Left lung (tissue), 4 donors: ENCODE measurements at regions not wholly inside any gene's neighbourhood (a gene's known extent, or its start where the extent isn't known, plus 50 kb on each side); places are given as distances from the start of the nearest gene placed in this dataset.

Source experiments
- ATAC-seq: fragments of 200-7000 bp; cut with Tn5 transposase; one replicate; pipeline ENCODE4 v1.9.1; 2020; ENCODE audit warnings: moderate library complexity
- DNase-seq, 4 donors: peaks; one replicate each; pipeline ENCODE4 v3.0.0-alpha.2; 2013 to 2020
- H3K27ac ChIP-seq, 2 donors: fragments of 200-600 bp; sonication (generic) in 1 of 2; one replicate each; pipeline versions ENCODE4 v1.5.0 to v1.8.0; 2020 to 2021
- H3K27me3 ChIP-seq, 2 donors: fragments of 200-600 bp; sonication (generic) in 1 of 2; one replicate each; pipeline versions ENCODE4 v1.5.0 to v1.8.0; 2020 to 2021
- H3K36me3 ChIP-seq, 2 donors: fragments of 200-600 bp; sonication (generic) in 1 of 2; one replicate each; pipeline versions ENCODE4 v1.5.0 to v1.8.0; 2020 to 2021
- H3K4me1 ChIP-seq, 2 donors: fragments of 200-600 bp; one replicate each; pipeline ENCODE4 v1.8.0; 2021
- H3K4me3 ChIP-seq, 2 donors: fragments of 200-600 bp; sonication (generic) in 1 of 2; one replicate each; pipeline versions ENCODE4 v1.5.0 to v1.8.0; 2020 to 2021; ENCODE audit warnings: mild to moderate bottlenecking in 1 of 2
- H3K9me3 ChIP-seq, 2 donors: fragments of 200-600 bp; sonication (generic) in 1 of 2; one replicate each; pipeline versions ENCODE4 v1.5.0 to v1.8.0; 2020 to 2021
- CTCF ChIP-seq, 2 donors: fragments of 200-600 bp; sonication (generic) in 1 of 2; IDR thresholded peaks; one replicate each; pipeline versions ENCODE4 v1.5.0 to v1.8.0; 2021; ENCODE audit warnings: antibody characterized with exemption in 2 of 2
- intact Hi-C, 2 donors: fragments of 100-400 bp; cut with DNase I; formaldehyde crosslinking; loops; one replicate each; pipeline versions ENCODE4 v1.11.2 to v1.14.2; 2022
- donor health status: DM: no; HTN: yes; CAD: no.
- donor health status: DM: no; HTN: no; CAD: no.

DNA sequence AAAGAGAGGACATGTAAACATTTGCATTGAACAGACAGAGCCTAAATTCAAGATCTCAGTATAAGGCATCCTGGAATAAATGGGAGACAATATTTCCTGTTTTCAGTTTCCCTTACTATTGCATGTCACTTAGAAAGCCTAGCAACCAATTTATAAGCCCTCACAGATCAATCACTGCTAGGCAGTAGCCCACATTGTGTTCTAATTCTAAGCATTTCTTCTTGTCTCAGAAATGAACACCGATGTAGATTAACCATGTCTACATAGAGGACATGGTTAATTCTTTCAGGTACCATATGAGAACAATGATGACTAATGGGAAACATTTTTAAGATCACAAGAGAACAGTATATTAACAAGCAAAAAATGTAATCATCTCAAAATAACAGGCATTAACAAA, 79.6 kb upstream of the HMHB1 start:
- TF ChIP-seq CTCF (IDR thresholded peaks at IDR 0.05), result no peak

DNA sequence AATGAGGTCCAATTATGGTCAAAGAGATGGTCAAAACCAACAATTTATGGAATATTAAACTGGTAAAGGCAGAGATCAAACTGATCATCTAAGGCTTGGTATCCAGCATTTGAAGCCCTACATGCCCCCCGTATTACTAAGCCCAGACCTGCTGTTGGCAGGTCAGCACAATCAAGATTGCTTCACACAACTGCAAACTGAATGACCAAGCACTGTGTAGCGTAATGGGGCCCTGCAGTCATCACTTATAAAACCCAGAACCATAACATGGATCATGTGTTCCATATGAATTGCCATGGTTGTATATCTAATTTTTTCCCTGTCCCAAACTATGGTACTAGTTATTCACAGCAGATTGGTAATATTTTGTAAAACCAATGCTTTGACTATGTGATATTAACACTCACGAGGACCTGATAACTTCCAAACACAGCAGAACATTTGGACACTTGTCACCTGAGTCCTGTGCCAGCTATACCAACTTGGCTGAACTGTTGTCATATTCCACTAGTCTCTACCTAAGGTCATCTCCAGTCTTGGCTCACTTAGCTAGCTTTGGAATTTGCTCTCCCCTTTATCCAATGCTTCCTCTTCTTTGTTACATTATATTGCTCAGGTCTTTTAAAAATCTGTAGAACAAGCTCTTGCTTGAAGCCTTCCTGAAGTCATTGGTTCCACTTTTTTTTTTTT, 81.7 kb upstream of the HMHB1 start:
- TF ChIP-seq CTCF (IDR thresholded peaks at IDR 0.05), result no peak
- no peak for DNase-seq

More for the DNA sequence above, 79.6 kb upstream of the HMHB1 start:
- H3K4me1 ChIP-seq, result no peaks in the 10 kb centered on the region
- H3K4me3 ChIP-seq, result no peak overlapping the region
- DNase-seq (no peak), ATAC-seq (no peak)
- no peak overlapping the region for H3K27ac ChIP-seq
- H3K36me3 ChIP-seq, result no peaks in the 10 kb centered on the region
- H3K27me3 ChIP-seq, result no peaks in the 10 kb centered on the region
- no peaks in the 10 kb centered on the region for H3K9me3 ChIP-seq
- intact Hi-C loops, result no loop called here

DNA sequence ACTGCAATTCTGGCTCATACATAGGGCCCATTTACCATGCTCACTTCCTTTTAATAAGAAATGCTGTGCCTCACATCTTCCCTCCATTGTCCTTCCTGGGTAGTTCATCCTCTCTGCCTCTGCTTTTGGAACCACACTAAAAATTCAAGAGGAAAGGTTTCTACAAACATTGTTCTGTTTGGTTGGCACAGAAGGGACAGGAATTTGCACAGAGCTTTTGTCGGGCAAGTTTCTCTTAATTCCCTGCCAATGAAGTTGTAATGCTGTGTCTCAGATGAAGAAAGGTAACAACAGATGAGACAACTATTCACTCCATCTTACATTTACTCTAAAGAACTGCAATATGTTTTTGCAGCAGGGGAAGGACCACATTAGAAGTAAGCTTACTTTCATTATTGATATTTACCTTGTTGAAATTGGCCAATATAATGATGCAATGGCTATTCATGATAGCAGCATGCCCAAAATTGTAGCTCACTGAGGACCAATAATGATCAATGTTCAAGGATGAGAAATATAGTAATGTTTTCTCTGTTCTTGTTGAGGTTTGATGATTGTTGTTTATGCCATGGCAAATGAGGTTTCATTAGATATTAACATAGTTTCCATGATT, 82.5 kb upstream of the HMHB1 start:
- Histone ChIP-seq H3K36me3 (no peaks in the 10 kb centered on the region), H3K27ac (no peak overlapping the region), H3K4me3 (no peak overlapping the region), H3K27me3 (no peaks in the 10 kb centered on the region), H3K4me1 (no peaks in the 10 kb centered on the region), H3K9me3 (peaks cover 0 to 6% of the 10 kb centered on the region in 2 donors)
- DNase-seq, result no peak
- intact Hi-C loops, result no loop called here
- no peak for ATAC-seq
- no peak for TF ChIP-seq CTCF (IDR thresholded peaks at IDR 0.05)

More for the DNA sequence above, 81.7 kb upstream of the HMHB1 start:
- intact Hi-C loops, result no loop called here
- no peaks in the 10 kb centered on the region for H3K36me3 ChIP-seq
- no peak overlapping the region for H3K27ac ChIP-seq
- no peaks in the 10 kb centered on the region for H3K4me1 ChIP-seq
- H3K9me3 ChIP-seq, result no peaks in the 10 kb centered on the region
- no peak overlapping the region for H3K4me3 ChIP-seq
- ATAC-seq, result no peak
- no peaks in the 10 kb centered on the region for H3K27me3 ChIP-seq

DNA sequence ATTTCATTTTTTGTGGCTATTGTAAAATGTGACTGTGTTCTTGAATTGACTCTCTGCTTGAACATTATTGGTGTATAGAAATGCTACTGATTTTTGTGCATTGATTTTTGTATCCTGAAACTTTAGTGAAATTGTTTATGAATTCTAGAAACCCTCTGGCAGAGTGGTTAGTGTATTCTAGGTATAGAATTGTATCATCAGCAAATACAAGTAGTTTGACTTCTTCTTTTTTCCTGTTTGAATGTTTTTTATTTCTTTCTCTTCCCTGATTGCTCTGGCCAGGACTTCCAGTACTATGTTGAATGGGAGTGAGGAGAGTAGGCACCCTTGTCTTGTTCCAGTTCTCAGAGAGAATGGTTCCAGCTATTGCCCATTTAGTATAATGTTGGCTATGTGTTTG, 88.8 kb upstream of the HMHB1 start:
- peaks cover 0 to 12% of the 10 kb centered on the region in 2 donors for H3K9me3 ChIP-seq

More for the DNA sequence above, 88.8 kb upstream of the HMHB1 start:
- ATAC-seq (no peak), DNase-seq (no peak)
- no peak for TF ChIP-seq CTCF (IDR thresholded peaks at IDR 0.05)
- H3K27me3 ChIP-seq, result no peaks in the 10 kb centered on the region
- no peaks in the 10 kb centered on the region for H3K36me3 ChIP-seq
- H3K4me3 ChIP-seq, result no peak overlapping the region
- H3K27ac ChIP-seq, result no peak overlapping the region
- H3K4me1 ChIP-seq, result no peaks in the 10 kb centered on the region
- intact Hi-C loops, result no loop called here
